ENCODE measurements at regions not wholly inside any gene's neighbourhood (a gene's known extent, or its start where the extent isn't known, plus 50 kb on each side); places are given as distances from the start of the nearest gene placed in this dataset.

DNA sequence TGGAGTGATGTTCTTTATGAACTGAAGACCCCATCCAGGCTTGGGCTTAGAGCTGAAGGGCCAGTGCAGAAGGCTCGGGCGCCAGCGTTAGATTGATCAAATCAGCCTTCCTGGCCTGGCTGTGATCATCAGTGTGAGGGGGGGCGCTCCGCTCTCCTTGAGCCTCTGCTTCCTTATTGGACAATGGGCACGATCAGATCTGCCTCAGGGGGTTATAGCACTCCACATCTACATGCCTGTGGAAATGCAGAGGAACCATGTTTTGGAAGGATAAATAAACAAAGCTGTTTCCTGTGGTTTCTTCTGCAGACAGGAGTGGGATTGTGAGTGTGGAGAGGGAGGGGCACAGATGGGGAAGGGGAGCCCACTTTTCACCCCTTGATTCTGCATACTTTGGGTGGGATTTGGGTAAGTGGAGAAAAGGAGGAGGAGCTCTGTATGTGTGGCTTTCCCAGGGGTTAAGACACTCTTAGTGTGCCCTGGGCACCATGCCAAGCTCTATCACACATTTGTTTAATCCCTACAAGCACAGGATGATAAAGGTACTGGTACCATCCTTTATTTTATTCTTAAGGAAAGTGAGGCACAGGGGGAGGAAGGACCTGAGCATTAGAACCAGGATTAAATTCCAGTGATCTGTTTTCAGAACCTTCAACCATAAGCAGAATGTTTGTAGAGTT, 150.5 kb downstream of the EN1 start:
- TF ChIP-seq, protein P1, sequence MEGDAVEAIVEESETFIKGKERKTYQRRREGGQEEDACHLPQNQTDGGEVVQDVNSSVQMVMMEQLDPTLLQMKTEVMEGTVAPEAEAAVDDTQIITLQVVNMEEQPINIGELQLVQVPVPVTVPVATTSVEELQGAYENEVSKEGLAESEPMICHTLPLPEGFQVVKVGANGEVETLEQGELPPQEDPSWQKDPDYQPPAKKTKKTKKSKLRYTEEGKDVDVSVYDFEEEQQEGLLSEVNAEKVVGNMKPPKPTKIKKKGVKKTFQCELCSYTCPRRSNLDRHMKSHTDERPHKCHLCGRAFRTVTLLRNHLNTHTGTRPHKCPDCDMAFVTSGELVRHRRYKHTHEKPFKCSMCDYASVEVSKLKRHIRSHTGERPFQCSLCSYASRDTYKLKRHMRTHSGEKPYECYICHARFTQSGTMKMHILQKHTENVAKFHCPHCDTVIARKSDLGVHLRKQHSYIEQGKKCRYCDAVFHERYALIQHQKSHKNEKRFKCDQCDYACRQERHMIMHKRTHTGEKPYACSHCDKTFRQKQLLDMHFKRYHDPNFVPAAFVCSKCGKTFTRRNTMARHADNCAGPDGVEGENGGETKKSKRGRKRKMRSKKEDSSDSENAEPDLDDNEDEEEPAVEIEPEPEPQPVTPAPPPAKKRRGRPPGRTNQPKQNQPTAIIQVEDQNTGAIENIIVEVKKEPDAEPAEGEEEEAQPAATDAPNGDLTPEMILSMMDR (IDR thresholded peaks at IDR 0.05; ENCODE audit: low read depth, low read length, missing control alignments): no peak
- no peak overlapping the region for H3K4me3 ChIP-seq (ENCODE audit: low read depth, low read length)
- in situ Hi-C loops (cut with HindIII; ENCODE audit: low pct_ligation_motif_present, low sequenced_read_pairs): no loop called here
- no peaks in the 10 kb centered on the region for H3K36me3 ChIP-seq (replicated peaks)
- DNase-seq: peak; percentile 12
- H3K27ac ChIP-seq: no peak overlapping the region
- no peaks in the 10 kb centered on the region for H3K27me3 ChIP-seq (replicated peaks)

DNA sequence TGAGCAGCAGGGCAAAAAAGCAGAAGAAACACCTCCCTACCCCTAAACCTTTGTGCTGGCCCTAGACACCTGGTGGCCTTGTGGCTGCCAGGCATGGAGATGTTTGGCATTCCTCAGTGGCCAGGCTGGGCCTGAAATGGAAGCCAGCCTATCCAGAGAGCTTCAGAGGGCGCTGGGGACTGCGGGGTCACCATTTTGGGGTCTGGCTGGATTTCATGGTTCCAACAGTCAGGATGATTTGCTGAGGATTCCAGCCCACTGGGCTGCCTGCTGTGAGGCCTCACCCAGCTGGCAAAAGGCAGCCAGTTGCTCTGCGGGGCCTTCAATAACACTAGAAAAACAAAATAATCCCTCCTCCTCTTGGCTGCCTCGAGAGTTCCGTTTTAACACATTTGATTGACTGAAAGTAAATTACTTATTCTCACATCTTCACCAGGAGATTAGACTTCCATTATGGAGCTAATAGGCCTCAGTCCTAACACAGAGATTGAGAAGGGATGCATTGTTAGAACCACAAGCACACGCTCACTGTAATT, 154.1 kb downstream of the EN1 start:
- TF ChIP-seq, protein P1 (IDR thresholded peaks at IDR 0.05; ENCODE audit: low read depth, low read length, missing control alignments): no peak
- Histone ChIP-seq H3K27ac (no peak overlapping the region), H3K36me3 (replicated peaks) (no peaks in the 10 kb centered on the region), H3K27me3 (replicated peaks) (no peaks in the 10 kb centered on the region), H3K4me3 (ENCODE audit: low read depth, low read length) (no peak overlapping the region)
- in situ Hi-C loops (cut with HindIII; ENCODE audit: low pct_ligation_motif_present, low sequenced_read_pairs): no loop called here
- no peak for DNase-seq

DNA sequence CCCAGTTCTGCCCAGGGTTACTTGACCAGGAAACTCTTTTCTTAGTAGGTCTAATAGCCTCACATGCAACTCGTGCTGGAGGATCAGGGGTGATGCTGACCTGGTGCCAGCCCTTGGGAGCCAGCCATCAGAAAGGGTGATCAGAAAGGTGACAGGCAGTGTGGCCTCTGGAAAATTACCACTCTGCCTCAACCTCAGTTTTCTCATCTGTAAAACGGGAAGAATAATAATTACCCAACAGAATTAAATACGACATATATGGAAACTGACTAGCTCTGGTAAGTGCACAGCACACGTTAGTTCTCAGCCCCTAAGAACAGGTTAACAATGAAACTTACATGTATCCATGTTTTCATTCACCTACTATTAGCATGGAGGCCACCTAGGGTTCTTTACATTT, 157.6 kb downstream of the EN1 start:
- in situ Hi-C loops (cut with HindIII; ENCODE audit: low pct_ligation_motif_present, low sequenced_read_pairs): no loop called here
- no peak overlapping the region for H3K4me3 ChIP-seq (ENCODE audit: low read depth, low read length)
- no peaks in the 10 kb centered on the region for H3K27me3 ChIP-seq (replicated peaks)
- H3K36me3 ChIP-seq (replicated peaks): no peaks in the 10 kb centered on the region
- H3K27ac ChIP-seq: no peak overlapping the region
- TF ChIP-seq, protein P1 (IDR thresholded peaks at IDR 0.05; ENCODE audit: low read depth, low read length, missing control alignments): no peak
- no peak for DNase-seq

DNA sequence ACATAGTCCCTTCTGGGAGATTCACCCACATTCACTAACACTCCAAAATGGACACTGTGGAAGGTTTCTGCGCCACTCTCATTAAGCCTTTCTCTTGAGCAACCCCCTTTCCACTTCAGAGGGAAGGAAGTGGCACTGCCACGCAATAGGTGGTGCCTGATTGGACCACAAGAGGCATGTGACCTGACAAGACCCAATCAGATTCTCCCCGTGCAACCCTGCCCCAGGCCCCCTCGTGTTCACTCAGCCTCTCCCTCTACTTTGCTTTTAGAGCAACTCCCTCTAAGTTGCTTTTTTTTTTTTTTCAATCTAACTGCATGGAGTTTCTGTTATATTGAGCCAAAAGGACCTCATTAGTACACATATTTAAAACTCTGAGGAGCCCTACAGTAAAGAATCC, 158.0 kb downstream of the EN1 start:
- no peak for DNase-seq
- Histone ChIP-seq H3K27ac (no peak overlapping the region), H3K36me3 (replicated peaks) (no peaks in the 10 kb centered on the region), H3K27me3 (replicated peaks) (no peaks in the 10 kb centered on the region), H3K4me3 (ENCODE audit: low read depth, low read length) (no peak overlapping the region)
- in situ Hi-C loops (cut with HindIII; ENCODE audit: low pct_ligation_motif_present, low sequenced_read_pairs): no loop called here
- TF ChIP-seq, protein P1 (IDR thresholded peaks at IDR 0.05; ENCODE audit: low read depth, low read length, missing control alignments): no peak

DNA sequence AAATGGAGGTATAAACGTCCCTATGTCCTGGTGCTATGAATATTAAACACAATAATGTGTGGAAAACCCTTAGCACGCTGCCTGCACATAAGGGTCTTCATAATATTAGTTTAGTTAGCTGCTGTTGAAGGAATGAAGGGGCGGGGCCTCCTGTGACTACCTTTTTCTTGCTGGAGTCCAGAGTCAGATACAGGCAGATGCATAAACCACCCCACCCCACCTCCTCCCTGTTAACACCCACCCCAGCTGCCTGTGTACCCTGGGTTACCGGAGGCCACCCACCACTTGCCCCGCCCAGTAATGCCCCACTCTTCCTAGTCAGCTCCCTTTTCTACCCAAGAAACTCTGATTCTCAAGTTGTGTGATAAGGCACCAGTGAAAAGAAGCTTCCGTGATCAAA, 158.4 kb downstream of the EN1 start:
- H3K4me3 ChIP-seq (ENCODE audit: low read depth, low read length): no peak overlapping the region
- H3K36me3 ChIP-seq (replicated peaks): no peaks in the 10 kb centered on the region
- DNase-seq: no peak
- TF ChIP-seq, protein P1 (IDR thresholded peaks at IDR 0.05; ENCODE audit: low read depth, low read length, missing control alignments): no peak
- no peak overlapping the region for H3K27ac ChIP-seq
- in situ Hi-C loops (cut with HindIII; ENCODE audit: low pct_ligation_motif_present, low sequenced_read_pairs): no loop called here
- no peaks in the 10 kb centered on the region for H3K27me3 ChIP-seq (replicated peaks)

DNA sequence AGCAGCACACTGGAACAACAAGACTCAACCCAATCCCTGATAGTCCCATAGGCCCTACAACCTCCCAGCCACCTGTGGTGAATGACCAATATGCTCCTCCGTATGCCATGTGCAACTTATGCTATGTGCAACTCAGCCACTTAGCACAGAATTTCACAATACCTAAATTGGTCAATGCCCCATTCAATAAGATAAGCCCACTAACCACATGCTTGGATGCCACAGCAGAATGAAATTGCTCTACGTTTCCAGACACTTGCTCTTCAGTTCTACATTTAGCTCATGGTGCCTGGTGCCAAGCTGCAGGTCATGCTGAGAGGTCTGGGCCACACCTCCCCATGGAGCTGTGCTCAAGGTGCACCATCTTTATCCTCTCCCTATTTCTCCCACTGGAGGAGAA, 159.8 kb downstream of the EN1 start:
- no peak for DNase-seq

More for the DNA sequence above, 159.8 kb downstream of the EN1 start:
- Histone ChIP-seq H3K27me3 (replicated peaks) (no peaks in the 10 kb centered on the region), H3K36me3 (replicated peaks) (no peaks in the 10 kb centered on the region), H3K27ac (no peak overlapping the region), H3K4me3 (ENCODE audit: low read depth, low read length) (no peak overlapping the region)
- TF ChIP-seq, protein P1 (IDR thresholded peaks at IDR 0.05; ENCODE audit: low read depth, low read length, missing control alignments): no peak
- in situ Hi-C loops (cut with HindIII; ENCODE audit: low pct_ligation_motif_present, low sequenced_read_pairs): no loop called here
